ENCODE measurements at regions not wholly inside any gene's neighbourhood (a gene's known extent, or its start where the extent isn't known, plus 50 kb on each side); places are given as distances from the start of the nearest gene placed in this dataset.
"Not testable (repeated sequence)": the region's sequence is repeated elsewhere in the genome, so short reads cannot be mapped to it uniquely, and the experiment has no call there.

DNA sequence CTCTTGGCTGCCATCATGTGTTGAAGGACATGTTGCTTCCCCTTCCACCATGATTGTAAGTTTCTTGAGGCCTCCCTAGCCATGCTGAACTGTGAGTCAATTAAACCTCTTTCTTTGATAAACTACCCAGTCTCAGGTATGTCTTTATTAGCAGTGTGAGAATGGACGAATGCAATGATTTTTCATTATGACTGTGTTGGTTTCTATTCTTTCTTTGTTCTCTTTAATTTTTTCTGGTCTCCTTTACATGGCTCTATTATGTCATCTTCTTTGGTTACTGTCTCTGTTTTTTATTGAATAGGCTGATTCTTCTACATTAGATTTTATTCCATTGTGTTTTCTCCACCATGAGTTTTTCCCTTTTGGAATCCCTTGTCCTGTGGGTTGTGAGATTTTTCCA, 840.6 kb downstream of the TRAM1L1 start:
- no peaks in the 10 kb centered on the region for H3K36me3 ChIP-seq (ENCODE audit: control insufficient read depth, insufficient read depth, low read length)
- H3K27ac ChIP-seq (ENCODE audit: insufficient read depth, low read length), result no peak overlapping the region
- H2AFZ ChIP-seq (ENCODE audit: low read length), result no peak overlapping the region
- TF ChIP-seq EZH2 (IDR thresholded peaks at IDR 0.05; ENCODE audit: low read length, missing control alignments) (no peak), CTCF (conservative IDR thresholded peaks at IDR 0.05 in 1 of 2, IDR thresholded peaks at IDR 0.05 in 1 of 2; ENCODE audit: low read depth in 1 of 2, low read length in 2 of 2) (no peak)
- H3K9ac ChIP-seq (ENCODE audit: insufficient read depth, low read length), result no peak overlapping the region
- no peaks in the 10 kb centered on the region for H3K4me1 ChIP-seq (ENCODE audit: control insufficient read depth, extremely low read depth, insufficient read depth, low read length)
- no peak for DNase-seq (ENCODE audit: low read depth in 2 of 2)
- H4K20me1 ChIP-seq (ENCODE audit: control insufficient read depth, extremely low read depth, insufficient read depth, low read length), result no peaks in the 10 kb centered on the region
- H3K79me2 ChIP-seq (ENCODE audit: control insufficient read depth, insufficient read depth, low read length), result no peaks in the 10 kb centered on the region
- H3K4me3 ChIP-seq (replicated peaks in 1 of 4; ENCODE audit: control extremely low read depth in 1 of 4, insufficient read depth in 1 of 4, low read depth in 3 of 4, low read length in 4 of 4), result no peak overlapping the region
- no peaks in the 10 kb centered on the region for H3K9me3 ChIP-seq (ENCODE audit: control insufficient read depth, insufficient read depth, low read depth, low read length)
- no peak overlapping the region for H3K4me2 ChIP-seq (ENCODE audit: extremely low read depth, insufficient read depth, low read length)
- H3K27me3 ChIP-seq (ENCODE audit: control insufficient read depth, insufficient read depth, low read length), result no peaks in the 10 kb centered on the region

DNA sequence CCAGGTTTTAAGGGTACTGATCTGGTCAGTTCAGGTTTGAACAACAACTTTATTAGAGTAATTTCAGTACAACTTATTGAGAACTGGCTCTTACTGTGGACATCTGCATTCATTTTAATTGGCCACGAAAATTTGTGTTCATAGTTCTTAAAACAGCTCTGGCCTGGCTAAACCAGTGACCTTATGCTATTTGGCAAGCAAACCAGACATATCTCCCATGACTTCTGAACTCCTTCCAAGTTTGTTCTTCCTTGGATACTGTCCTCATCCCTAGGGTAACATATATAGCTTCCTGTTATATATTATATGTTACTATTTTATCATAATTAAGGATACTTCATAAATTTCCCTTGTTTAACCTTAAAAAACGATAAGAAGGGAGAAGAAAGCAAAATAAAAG, 841.9 kb downstream of the TRAM1L1 start:
- Histone ChIP-seq H3K4me1 (ENCODE audit: control insufficient read depth, extremely low read depth, insufficient read depth, low read length) (no peaks in the 10 kb centered on the region), H3K79me2 (ENCODE audit: control insufficient read depth, insufficient read depth, low read length) (no peaks in the 10 kb centered on the region), H3K9me3 (ENCODE audit: control insufficient read depth, insufficient read depth, low read depth, low read length) (no peaks in the 10 kb centered on the region), H3K36me3 (ENCODE audit: control insufficient read depth, insufficient read depth, low read length) (no peaks in the 10 kb centered on the region), H3K4me2 (ENCODE audit: extremely low read depth, insufficient read depth, low read length) (no peak overlapping the region), H3K27ac (ENCODE audit: insufficient read depth, low read length) (no peak overlapping the region), H3K9ac (ENCODE audit: insufficient read depth, low read length) (no peak overlapping the region), H4K20me1 (ENCODE audit: control insufficient read depth, extremely low read depth, insufficient read depth, low read length) (no peaks in the 10 kb centered on the region), H2AFZ (ENCODE audit: low read length) (no peak overlapping the region), H3K27me3 (ENCODE audit: control insufficient read depth, insufficient read depth, low read length) (no peaks in the 10 kb centered on the region), H3K4me3 (replicated peaks in 1 of 4; ENCODE audit: control extremely low read depth in 1 of 4, insufficient read depth in 1 of 4, low read depth in 3 of 4, low read length in 4 of 4) (no peak overlapping the region)
- TF ChIP-seq CTCF (conservative IDR thresholded peaks at IDR 0.05 in 1 of 2, IDR thresholded peaks at IDR 0.05 in 1 of 2; ENCODE audit: low read depth in 1 of 2, low read length in 2 of 2) (no peak), EZH2 (IDR thresholded peaks at IDR 0.05; ENCODE audit: low read length, missing control alignments) (no peak)
- DNase-seq (ENCODE audit: low read depth in 2 of 2), result no peak

GRCh38 chr4:116233971-116234370, 851.4 kb downstream of the TRAM1L1 start:
- Histone ChIP-seq H4K20me1 (ENCODE audit: control insufficient read depth, extremely low read depth, insufficient read depth, low read length) (no peaks in the 10 kb centered on the region), H3K4me3 (replicated peaks in 1 of 4; ENCODE audit: control extremely low read depth in 1 of 4, insufficient read depth in 1 of 4, low read depth in 3 of 4, low read length in 4 of 4) (no peak overlapping the region), H2AFZ (ENCODE audit: low read length) (no peak overlapping the region), H3K4me1 (ENCODE audit: control insufficient read depth, extremely low read depth, insufficient read depth, low read length) (no peaks in the 10 kb centered on the region), H3K36me3 (ENCODE audit: control insufficient read depth, insufficient read depth, low read length) (no peaks in the 10 kb centered on the region), H3K9me3 (ENCODE audit: control insufficient read depth, insufficient read depth, low read depth, low read length) (no peaks in the 10 kb centered on the region), H3K27ac (ENCODE audit: insufficient read depth, low read length) (no peak overlapping the region), H3K4me2 (ENCODE audit: extremely low read depth, insufficient read depth, low read length) (no peak overlapping the region), H3K79me2 (ENCODE audit: control insufficient read depth, insufficient read depth, low read length) (no peaks in the 10 kb centered on the region), H3K27me3 (ENCODE audit: control insufficient read depth, insufficient read depth, low read length) (no peaks in the 10 kb centered on the region), H3K9ac (ENCODE audit: insufficient read depth, low read length) (no peak overlapping the region)
- DNase-seq (ENCODE audit: low read depth in 2 of 2), result no peak
- TF ChIP-seq EZH2 (IDR thresholded peaks at IDR 0.05; ENCODE audit: low read length, missing control alignments) (no peak), CTCF (conservative IDR thresholded peaks at IDR 0.05 in 1 of 2, IDR thresholded peaks at IDR 0.05 in 1 of 2; ENCODE audit: low read depth in 1 of 2, low read length in 2 of 2) (no peak)

DNA sequence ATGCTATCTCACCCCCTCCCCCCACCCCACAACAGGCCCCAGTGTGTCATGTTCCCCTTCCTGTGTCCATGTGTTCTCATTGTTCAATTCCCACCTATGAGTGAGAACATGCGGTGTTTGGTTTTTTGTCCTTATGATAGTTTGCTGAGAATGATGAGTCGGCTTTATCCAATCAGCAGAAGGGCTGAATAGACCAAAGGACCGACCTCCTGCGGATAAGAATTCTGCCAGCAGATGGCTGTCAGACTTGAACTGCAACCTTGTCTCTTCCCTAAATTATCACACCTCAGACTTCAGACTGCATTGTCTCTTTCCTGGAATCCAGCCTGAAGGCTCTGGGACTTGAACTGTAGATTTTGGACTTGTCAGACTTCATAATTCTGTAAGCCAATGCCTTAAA, 853.4 kb downstream of the TRAM1L1 start:
- H3K4me1 ChIP-seq (ENCODE audit: control insufficient read depth, extremely low read depth, insufficient read depth, low read length); H3K36me3 ChIP-seq (ENCODE audit: control insufficient read depth, insufficient read depth, low read length); H3K27ac ChIP-seq (ENCODE audit: insufficient read depth, low read length); H3K4me3 ChIP-seq (replicated peaks in 1 of 4; ENCODE audit: control extremely low read depth in 1 of 4, insufficient read depth in 1 of 4, low read depth in 3 of 4, low read length in 4 of 4); H3K79me2 ChIP-seq (ENCODE audit: control insufficient read depth, insufficient read depth, low read length); H3K9ac ChIP-seq (ENCODE audit: insufficient read depth, low read length); H2AFZ ChIP-seq (ENCODE audit: low read length); H3K4me2 ChIP-seq (ENCODE audit: extremely low read depth, insufficient read depth, low read length); H3K9me3 ChIP-seq (ENCODE audit: control insufficient read depth, insufficient read depth, low read depth, low read length); H3K27me3 ChIP-seq (ENCODE audit: control insufficient read depth, insufficient read depth, low read length); DNase-seq (ENCODE audit: low read depth in 2 of 2); H4K20me1 ChIP-seq (ENCODE audit: control insufficient read depth, extremely low read depth, insufficient read depth, low read length): not testable (repeated sequence)
